Effector memory CD8-positive, alpha-beta T cell (primary cell): ENCODE measurements at regions not wholly inside any gene's neighbourhood (a gene's known extent, or its start where the extent isn't known, plus 50 kb on each side); places are given as distances from the start of the nearest gene placed in this dataset.

Experiments
- ATAC-seq: fragments of 150-1000 bp; cut with Tn5 transposase; replicated peaks from 2 replicates; pipeline ENCODE4 v1.10.0; 2021; ENCODE audit warnings: mild to moderate bottlenecking, moderate library complexity
- DNase-seq, 3 experiments: peaks; one replicate each; pipeline ENCODE4 v3.0.0; 2021
- H3K27ac Mint-ChIP-seq, 2 donors: one replicate each; pipeline ENCODE4 v1.8.0; 2022; ENCODE audit warnings: mild to moderate bottlenecking in 2 of 2, mixed read lengths in 2 of 2, moderate library complexity in 2 of 2
- H3K27me3 Mint-ChIP-seq, 2 donors: one replicate each; pipeline ENCODE4 v1.8.0; 2022; ENCODE audit warnings: mixed read lengths in 2 of 2
- H3K36me3 Mint-ChIP-seq: one replicate; pipeline ENCODE4 v1.8.0; 2022; ENCODE audit warnings: mild to moderate bottlenecking, moderate library complexity, mixed read lengths; ENCODE audit not compliant: insufficient read depth
- H3K4me1 Mint-ChIP-seq, 2 donors: one replicate each; pipeline ENCODE4 v1.8.0; 2022; ENCODE audit warnings: low read depth in 2 of 2, mixed read lengths in 2 of 2
- H3K4me3 Mint-ChIP-seq, 2 donors: one replicate each; pipeline ENCODE4 v1.8.0; 2022; ENCODE audit warnings: mild to moderate bottlenecking in 2 of 2, mixed read lengths in 2 of 2, moderate library complexity in 2 of 2
- H3K9me3 Mint-ChIP-seq, 2 donors: one replicate each; pipeline ENCODE4 v1.8.0; 2022; ENCODE audit warnings: mixed read lengths in 2 of 2

DNA sequence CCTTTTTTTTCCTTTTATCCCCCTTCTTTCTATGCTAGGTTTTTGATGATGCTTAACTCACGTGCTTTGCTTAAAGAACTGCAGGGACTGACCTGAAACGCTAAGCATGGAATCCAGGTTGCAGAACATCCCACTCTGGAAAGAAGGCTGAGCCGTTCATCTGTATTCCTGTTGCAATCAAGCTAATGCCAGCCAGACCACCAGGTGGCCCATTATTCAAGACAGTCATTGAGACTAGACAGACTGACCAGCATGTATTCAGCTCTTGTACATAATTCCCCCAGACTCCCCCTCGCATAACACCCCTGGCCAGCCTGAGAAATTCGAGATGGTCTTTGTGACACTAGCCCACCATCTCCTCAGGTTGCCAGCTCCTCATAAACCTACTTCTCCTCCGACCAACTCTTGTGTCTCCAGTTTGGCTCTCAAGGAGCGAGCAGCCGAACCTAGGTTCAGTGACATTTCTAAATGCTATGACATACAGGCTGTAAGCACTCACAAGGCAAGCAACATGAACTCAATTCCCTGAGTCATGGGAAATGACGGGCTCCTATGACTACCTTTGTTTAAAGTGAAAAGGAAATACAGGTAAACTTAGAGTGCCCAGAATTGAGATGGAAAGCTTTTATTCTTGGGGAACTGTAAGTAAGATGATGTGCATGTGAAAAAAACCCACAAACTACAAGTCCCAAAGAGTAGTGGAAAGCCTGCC is 309.3 kb upstream of the CDYL start:
- no peak for ATAC-seq
- Mint-ChIP-seq H3K4me3 (no peak overlapping the region), H3K27me3 (peaks cover 26 to 39% of the 10 kb centered on the region in 2 donors), H3K4me1 (peaks cover 0 to 2% of the 10 kb centered on the region in 2 donors), H3K27ac (no peak overlapping the region), H3K9me3 (peaks cover 7 to 15% of the 10 kb centered on the region in 2 donors), H3K36me3 (no peaks in the 10 kb centered on the region)
- DNase-seq: no peak

DNA sequence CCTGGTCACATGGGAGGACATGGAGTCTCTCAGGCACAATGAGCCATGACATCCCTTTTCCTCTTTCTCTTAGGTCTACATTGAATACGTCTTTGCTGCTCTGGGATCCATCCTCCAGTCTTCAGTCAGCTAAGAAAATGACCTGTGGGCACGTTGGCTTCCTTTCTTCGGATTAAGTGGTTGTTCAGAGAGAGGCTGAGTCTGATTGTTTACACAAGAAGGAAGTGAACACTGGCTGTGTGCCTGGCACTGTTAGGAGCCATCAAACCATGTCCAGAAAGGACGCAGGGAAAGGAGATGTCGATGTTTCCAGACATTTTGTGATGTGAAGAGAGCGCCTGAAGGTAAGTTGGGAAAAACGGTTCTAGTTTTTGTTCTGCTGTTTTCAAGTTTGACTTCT is 309.9 kb upstream of the CDYL start:
- Mint-ChIP-seq H3K27me3 (peaks cover 32 to 39% of the 10 kb centered on the region in 2 donors), H3K36me3 (no peaks in the 10 kb centered on the region), H3K9me3 (peaks cover 5 to 10% of the 10 kb centered on the region in 2 donors), H3K4me1 (peaks cover 0 to 2% of the 10 kb centered on the region in 2 donors), H3K27ac (no peak overlapping the region), H3K4me3 (no peak overlapping the region)
- ATAC-seq (no peak), DNase-seq (no peak)

DNA sequence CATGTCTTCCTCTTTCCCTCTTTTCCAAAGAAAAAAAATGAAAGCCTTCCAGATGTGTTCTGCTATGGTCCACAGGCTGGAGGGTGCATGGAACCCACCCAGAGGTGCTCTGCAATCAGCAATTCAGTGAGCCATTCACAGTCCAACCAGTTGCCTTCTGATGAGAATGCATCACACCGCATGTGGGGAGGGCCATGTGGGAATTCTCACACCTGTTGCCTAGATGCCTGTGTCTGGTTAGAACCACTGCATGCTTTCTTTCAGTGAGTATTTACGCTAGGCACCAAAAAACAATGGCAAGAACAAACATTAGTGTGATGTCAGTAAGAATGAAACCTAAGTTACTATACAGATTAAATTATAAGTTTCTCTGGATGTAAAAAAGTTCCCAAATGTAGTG is 311.6 kb upstream of the CDYL start:
- DNase-seq: no peak
- no peak overlapping the region for H3K4me3 Mint-ChIP-seq
- no peak for ATAC-seq
- no peaks in the 10 kb centered on the region for H3K9me3 Mint-ChIP-seq
- H3K4me1 Mint-ChIP-seq: peaks cover 0 to 2% of the 10 kb centered on the region in 2 donors
- peaks cover 30 to 43% of the 10 kb centered on the region in 2 donors for H3K27me3 Mint-ChIP-seq
- H3K36me3 Mint-ChIP-seq: no peaks in the 10 kb centered on the region
- no peak overlapping the region for H3K27ac Mint-ChIP-seq

DNA sequence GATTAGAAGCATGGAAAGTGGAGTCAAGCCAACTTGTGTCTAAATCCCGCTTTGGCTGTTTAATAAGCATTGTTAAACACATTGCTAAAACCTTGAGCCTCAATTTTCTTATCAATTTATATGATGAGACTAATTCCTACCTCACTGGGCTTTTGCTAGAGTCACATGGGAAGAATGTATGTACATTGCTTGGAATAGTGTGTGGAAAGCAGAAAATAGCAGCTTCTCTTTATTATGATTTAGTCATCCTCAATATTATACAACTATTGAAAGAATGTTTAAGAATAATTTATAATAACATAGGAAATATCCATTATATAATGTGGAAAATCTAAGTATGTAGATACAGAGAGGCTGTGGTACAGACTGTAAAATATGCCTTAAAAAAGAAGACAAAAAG is 313.0 kb upstream of the CDYL start:
- Mint-ChIP-seq H3K9me3 (no peaks in the 10 kb centered on the region), H3K27me3 (peaks cover 36 to 49% of the 10 kb centered on the region in 2 donors), H3K4me1 (peaks cover 0 to 2% of the 10 kb centered on the region in 2 donors), H3K36me3 (no peaks in the 10 kb centered on the region), H3K27ac (no peak overlapping the region), H3K4me3 (no peak overlapping the region)
- DNase-seq: no peak
- ATAC-seq: no peak

DNA sequence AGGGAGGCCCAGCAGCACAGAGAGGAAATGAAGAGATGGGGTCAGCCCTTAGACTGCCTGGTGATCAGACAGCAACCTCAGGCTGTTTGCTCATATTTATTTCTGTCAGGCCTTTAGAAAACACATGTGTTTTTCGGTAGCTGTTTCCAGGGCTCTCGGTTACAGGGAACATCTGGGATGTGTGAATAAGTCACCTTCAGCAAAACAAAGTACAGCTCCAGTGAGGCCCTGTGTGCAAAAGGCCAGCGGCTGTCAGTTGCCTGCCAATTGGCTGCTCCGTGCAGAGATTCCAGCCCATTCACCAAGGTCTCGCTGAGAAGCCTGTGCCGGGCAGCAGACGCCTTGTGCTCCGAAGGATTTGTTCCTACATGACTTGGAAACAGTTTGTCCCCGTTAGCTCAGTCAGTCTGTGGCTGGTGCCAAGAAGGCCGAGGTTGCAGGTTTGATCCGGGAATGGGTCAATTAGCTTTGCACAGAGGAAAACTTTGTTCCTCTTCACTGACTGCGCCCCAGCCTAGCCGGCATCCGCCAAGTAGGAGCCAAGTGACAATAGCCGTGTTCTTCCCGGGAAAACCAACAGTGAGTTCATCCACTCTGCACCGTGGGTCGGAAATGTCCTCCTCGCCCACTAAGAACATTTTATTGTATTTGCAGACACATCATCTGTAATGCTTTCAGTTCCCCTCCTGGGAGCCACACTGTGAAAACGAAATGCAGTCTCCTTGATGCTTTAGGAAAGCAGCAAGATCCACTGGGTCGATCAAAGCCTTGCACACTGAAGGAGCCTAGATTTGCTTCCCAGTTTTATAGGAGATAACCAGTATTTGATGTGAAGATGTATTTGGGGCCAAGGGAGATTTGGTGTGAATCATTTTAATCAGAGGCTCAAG is 315.4 kb upstream of the CDYL start:
- Mint-ChIP-seq H3K27me3 (peaks cover 25 to 32% of the 10 kb centered on the region in 2 donors), H3K36me3 (no peaks in the 10 kb centered on the region), H3K4me1 (no peaks in the 10 kb centered on the region), H3K9me3 (no peaks in the 10 kb centered on the region), H3K27ac (no peak overlapping the region), H3K4me3 (no peak overlapping the region)
- no peak for DNase-seq
- ATAC-seq: no peak

DNA sequence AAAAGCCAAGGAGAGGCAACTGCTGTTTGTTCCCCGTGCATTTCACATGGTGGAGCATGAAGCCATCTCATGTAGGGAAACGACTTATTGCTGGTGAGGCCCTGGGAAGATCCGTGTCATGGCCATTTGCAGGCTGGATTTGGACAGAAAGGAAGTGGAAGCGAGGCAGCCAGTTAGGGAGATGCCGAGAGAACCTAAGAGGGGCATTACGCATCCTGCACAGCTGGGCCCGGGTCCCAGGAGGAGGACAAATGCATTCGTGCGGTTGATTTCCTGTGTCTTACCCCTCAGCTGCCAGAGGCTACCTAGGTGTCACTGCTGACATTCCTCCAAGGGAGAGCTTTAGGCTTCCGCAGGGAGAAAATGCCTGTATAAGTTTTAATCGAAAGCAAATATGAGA is 316.2 kb upstream of the CDYL start:
- DNase-seq (no peak), ATAC-seq (no peak)
- Mint-ChIP-seq H3K27me3 (peaks cover 25 to 32% of the 10 kb centered on the region in 2 donors), H3K4me1 (no peaks in the 10 kb centered on the region), H3K4me3 (no peak overlapping the region), H3K27ac (no peak overlapping the region), H3K9me3 (no peaks in the 10 kb centered on the region), H3K36me3 (no peaks in the 10 kb centered on the region)

DNA sequence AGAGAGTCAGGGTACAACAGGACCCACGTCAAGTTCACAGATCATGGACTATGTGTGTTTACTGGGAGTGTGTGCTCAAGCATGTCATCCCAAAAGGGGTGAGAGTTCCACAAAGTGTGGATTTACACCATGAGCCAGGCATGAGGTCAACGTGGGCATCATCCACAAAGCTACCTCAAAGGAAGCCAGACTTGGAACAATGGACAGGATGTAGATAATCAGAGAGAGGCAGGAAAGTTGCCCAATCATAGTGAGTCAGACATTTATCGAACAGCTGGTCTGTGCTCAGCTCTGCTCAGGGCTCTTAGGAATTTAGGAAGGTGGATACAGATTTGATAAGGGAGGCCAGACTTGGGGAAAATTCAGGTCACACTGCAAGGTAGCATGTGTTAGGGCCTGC is 317.2 kb upstream of the CDYL start:
- ATAC-seq (no peak), DNase-seq (no peak)
- no peaks in the 10 kb centered on the region for H3K9me3 Mint-ChIP-seq
- H3K4me3 Mint-ChIP-seq: no peak overlapping the region
- H3K27ac Mint-ChIP-seq: no peak overlapping the region
- H3K4me1 Mint-ChIP-seq: peaks cover 0 to 4% of the 10 kb centered on the region in 2 donors
- no peaks in the 10 kb centered on the region for H3K36me3 Mint-ChIP-seq
- peaks cover 28 to 29% of the 10 kb centered on the region in 2 donors for H3K27me3 Mint-ChIP-seq

DNA sequence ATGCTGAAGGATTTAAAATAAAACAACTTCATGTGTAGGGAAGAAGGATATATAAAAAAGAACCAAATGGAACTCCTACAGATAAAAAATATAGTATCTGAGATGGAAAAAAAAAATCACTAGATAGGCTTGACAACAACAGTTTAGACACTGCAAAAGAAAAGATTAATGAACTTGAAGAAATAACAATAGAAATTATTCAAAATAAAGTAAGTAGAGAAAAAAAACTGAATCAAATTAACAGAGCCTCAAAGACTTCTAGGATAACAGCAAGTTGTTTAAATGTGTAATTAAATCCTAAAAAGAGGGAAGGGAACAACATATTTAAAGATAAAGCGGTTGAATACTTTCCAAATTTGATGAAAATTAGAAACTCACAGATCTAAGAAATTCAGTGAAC is 316.3 kb upstream of the ECI2 start:
- Mint-ChIP-seq H3K36me3 (no peaks in the 10 kb centered on the region), H3K27ac (no peak overlapping the region), H3K9me3 (no peaks in the 10 kb centered on the region), H3K4me3 (no peak overlapping the region), H3K4me1 (peaks cover 0 to 6% of the 10 kb centered on the region in 2 donors), H3K27me3 (peaks cover 22 to 51% of the 10 kb centered on the region in 2 donors)
- DNase-seq (no peak), ATAC-seq (no peak)

DNA sequence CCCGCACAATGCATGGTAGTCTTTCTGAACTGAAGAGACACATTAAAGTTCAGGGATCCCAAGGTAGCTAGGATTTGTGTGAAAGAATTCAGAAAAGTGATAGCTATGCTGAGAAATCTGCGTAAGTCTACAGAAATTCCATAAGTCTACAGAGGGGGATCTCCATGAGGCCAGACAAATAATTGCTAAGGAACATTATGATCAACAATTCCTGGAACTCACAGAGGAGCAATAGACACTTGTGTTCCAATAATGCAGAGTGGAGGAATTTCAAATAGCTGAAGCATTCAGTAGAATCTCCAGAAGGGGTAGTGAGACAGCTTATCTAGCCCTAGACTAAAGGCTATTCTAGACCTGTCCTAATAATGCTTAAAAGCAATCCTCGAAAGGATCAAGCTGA is 315.7 kb upstream of the ECI2 start:
- DNase-seq: no peak
- Mint-ChIP-seq H3K36me3 (no peaks in the 10 kb centered on the region), H3K27me3 (peaks cover 22 to 51% of the 10 kb centered on the region in 2 donors), H3K9me3 (no peaks in the 10 kb centered on the region), H3K4me1 (peaks cover 0 to 6% of the 10 kb centered on the region in 2 donors), H3K27ac (no peak overlapping the region), H3K4me3 (no peak overlapping the region)
- no peak for ATAC-seq

DNA sequence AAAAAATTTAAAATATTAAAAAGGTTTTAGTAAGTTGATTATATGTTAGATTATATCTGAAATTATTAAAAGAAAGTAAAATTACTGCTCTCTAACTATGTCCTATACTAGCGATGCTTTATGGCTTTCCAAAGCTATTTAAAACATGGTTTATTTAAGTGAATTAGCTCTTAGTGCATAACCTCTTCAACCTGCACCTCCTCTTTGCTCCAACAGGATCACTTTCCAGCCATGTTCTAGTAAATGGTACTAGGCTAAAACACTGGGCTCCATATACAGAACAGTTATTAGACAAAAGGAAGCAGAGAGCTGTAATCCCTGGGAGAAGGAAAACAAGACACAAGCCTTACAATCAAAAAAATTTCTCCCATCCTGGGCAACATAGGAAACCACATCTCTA is 314.9 kb upstream of the ECI2 start:
- ATAC-seq: no peak
- no peaks in the 10 kb centered on the region for H3K36me3 Mint-ChIP-seq
- no peak for DNase-seq
- H3K27ac Mint-ChIP-seq: no peak overlapping the region
- H3K27me3 Mint-ChIP-seq: peaks cover 22 to 54% of the 10 kb centered on the region in 2 donors
- H3K4me3 Mint-ChIP-seq: no peak overlapping the region
- no peaks in the 10 kb centered on the region for H3K9me3 Mint-ChIP-seq
- peaks cover 0 to 6% of the 10 kb centered on the region in 2 donors for H3K4me1 Mint-ChIP-seq

DNA sequence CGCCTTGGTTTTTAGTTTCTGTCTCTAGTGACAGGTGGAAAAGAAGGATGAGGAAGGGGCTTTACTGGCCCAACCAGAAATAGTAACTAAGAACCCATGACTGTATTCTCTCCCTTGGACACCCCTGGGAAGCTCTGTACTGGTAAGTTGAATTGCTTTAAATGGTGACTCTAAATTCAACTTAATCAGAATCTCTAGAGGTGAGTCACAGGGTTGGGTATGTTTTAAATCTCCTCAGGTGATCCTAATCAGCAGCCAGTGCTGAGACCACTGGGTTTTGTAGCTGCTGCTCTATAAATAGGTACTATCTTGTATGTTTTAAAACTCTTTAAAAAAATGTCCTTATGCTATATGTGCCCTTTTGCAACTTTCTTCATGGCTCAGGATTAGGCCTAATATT is 314.0 kb upstream of the ECI2 start:
- H3K36me3 Mint-ChIP-seq: no peaks in the 10 kb centered on the region
- DNase-seq (no peak), ATAC-seq (no peak)
- no peak overlapping the region for H3K27ac Mint-ChIP-seq
- H3K4me3 Mint-ChIP-seq: no peak overlapping the region
- H3K9me3 Mint-ChIP-seq: no peaks in the 10 kb centered on the region
- peaks cover 0 to 3% of the 10 kb centered on the region in 2 donors for H3K4me1 Mint-ChIP-seq
- H3K27me3 Mint-ChIP-seq: peaks cover 22 to 56% of the 10 kb centered on the region in 2 donors

DNA sequence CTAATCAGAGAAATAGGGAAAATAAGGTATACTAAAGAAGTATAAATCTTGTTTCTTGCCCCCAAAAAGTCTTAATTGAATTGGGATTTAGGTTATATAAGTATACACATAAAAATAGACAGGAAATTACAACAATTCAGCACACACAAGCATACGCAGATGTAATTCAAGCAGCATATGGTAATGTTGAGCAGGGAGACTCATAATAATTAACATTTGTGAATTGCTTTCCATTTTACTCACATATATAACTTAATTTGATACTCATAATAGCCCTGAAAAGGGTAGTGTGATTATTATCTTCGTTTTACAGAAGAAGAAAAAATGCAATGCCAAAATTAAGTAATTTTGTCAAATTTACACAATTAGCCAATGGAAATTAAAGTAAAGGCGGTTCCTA is 313.5 kb upstream of the ECI2 start:
- no peaks in the 10 kb centered on the region for H3K9me3 Mint-ChIP-seq
- peaks cover 0 to 2% of the 10 kb centered on the region in 2 donors for H3K4me1 Mint-ChIP-seq

DNA sequence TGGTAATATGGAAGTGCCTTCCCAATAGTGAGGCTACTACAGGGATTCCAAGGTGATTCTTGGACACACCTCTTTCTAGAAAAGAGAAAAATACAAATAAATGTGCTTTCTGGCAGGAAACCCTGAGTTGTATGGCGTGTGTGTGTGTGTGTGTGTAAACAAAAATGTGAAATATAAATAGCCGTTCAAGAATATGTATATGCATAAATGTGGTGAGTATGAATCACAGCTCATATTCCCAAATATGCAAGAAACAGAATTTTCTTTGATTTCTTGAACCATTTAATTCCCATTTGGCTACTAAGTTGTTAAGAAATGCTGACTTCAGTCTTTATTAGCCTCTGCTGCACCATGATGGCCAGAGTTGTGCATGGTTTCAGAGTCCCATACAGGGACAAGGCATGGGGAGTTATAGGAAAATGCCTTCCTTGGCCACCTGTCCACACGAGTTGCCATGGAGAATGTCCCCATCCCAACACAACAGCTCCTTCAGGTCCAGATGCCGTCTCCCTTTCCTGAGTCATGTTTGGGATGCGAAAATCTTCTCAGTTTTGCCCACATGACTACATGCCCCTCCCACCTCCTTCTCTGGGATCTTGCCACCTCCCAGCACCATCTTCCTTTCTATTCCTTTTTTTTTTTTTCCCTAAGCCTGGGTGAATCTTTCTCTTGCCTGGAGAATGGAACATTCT is 312.4 kb upstream of the ECI2 start:
- Mint-ChIP-seq H3K4me1 (peaks cover 0 to 2% of the 10 kb centered on the region in 2 donors), H3K27me3 (peaks cover 22 to 46% of the 10 kb centered on the region in 2 donors), H3K9me3 (no peaks in the 10 kb centered on the region), H3K4me3 (no peak overlapping the region), H3K27ac (no peak overlapping the region), H3K36me3 (no peaks in the 10 kb centered on the region)
- ATAC-seq: no peak
- no peak for DNase-seq

More for the DNA sequence above, 313.5 kb upstream of the ECI2 start:
- DNase-seq: no peak
- Mint-ChIP-seq H3K27me3 (peaks cover 22 to 50% of the 10 kb centered on the region in 2 donors), H3K27ac (no peak overlapping the region), H3K4me3 (no peak overlapping the region), H3K36me3 (no peaks in the 10 kb centered on the region)
- no peak for ATAC-seq
